ENCODE measurements at regions not wholly inside any gene's neighbourhood (a gene's known extent, or its start where the extent isn't known, plus 50 kb on each side); places are given as distances from the start of the nearest gene placed in this dataset.

GRCh38 chr2:128809259-128809636 is 490.6 kb upstream of the HS6ST1 start:
- no peak for DNase-seq

GRCh38 chr2:128809880-128810279 is 491.2 kb upstream of the HS6ST1 start:
- no peak for DNase-seq

- no peak for DNase-seq
Observed at GRCh38 chr2:128812183-128812940, 493.7 kb upstream of the HS6ST1 start.

- no peak for DNase-seq
Observed at GRCh38 chr2:128813352-128814034, 494.8 kb upstream of the HS6ST1 start.

GRCh38 chr2:128815248-128815647 is 496.6 kb upstream of the HS6ST1 start:
- DNase-seq: no peak

GRCh38 chr2:128817171-128817570 is 498.5 kb upstream of the HS6ST1 start:
- no peak for DNase-seq

- no peak for DNase-seq
Observed at GRCh38 chr2:128817813-128818212, 499.1 kb upstream of the HS6ST1 start.

GRCh38 chr2:128818248-128818647 is 499.6 kb upstream of the HS6ST1 start:
- DNase-seq: no peak

GRCh38 chr2:128818704-128819491 is 500.2 kb upstream of the HS6ST1 start:
- no peak for DNase-seq

GRCh38 chr2:128820452-128820851 is 501.8 kb upstream of the HS6ST1 start:
- DNase-seq: no peak

- DNase-seq: no peak
Observed at GRCh38 chr2:128821010-128821409, 502.3 kb upstream of the HS6ST1 start.

GRCh38 chr2:128832946-128833663 is 514.4 kb upstream of the HS6ST1 start:
- no peak for DNase-seq

GRCh38 chr2:128833664-128834027 is 515.0 kb upstream of the HS6ST1 start:
- DNase-seq: no peak

GRCh38 chr2:128834207-128834879 is 515.7 kb upstream of the HS6ST1 start:
- no peak for DNase-seq

- DNase-seq: no peak
Observed at GRCh38 chr2:128834880-128835252, 516.2 kb upstream of the HS6ST1 start.

GRCh38 chr2:128835342-128835855 is 516.7 kb upstream of the HS6ST1 start:
- DNase-seq: no peak

GRCh38 chr2:128835974-128836373 is 517.3 kb upstream of the HS6ST1 start:
- DNase-seq: no peak

- DNase-seq: no peak
Observed at GRCh38 chr2:128836559-128837100, 518.0 kb upstream of the HS6ST1 start.

GRCh38 chr2:128838244-128838643 is 519.6 kb upstream of the HS6ST1 start:
- DNase-seq: no peak

GRCh38 chr2:128841803-128842202 is 523.1 kb upstream of the HS6ST1 start:
- DNase-seq: no peak

- no peak for DNase-seq
Observed at GRCh38 chr2:128867311-128867710, 548.6 kb upstream of the HS6ST1 start.

Data from stimulated activated CD8-positive, alpha-beta memory T cell treated with anti-CD3 and anti-CD28 coated beads, Interleukin-4, amount 100 ng/mL, for 48 hours (primary cell).